ENCODE measurements at regions not wholly inside any gene's neighbourhood (a gene's known extent, or its start where the extent isn't known, plus 50 kb on each side); places are given as distances from the start of the nearest gene placed in this dataset.

DNA sequence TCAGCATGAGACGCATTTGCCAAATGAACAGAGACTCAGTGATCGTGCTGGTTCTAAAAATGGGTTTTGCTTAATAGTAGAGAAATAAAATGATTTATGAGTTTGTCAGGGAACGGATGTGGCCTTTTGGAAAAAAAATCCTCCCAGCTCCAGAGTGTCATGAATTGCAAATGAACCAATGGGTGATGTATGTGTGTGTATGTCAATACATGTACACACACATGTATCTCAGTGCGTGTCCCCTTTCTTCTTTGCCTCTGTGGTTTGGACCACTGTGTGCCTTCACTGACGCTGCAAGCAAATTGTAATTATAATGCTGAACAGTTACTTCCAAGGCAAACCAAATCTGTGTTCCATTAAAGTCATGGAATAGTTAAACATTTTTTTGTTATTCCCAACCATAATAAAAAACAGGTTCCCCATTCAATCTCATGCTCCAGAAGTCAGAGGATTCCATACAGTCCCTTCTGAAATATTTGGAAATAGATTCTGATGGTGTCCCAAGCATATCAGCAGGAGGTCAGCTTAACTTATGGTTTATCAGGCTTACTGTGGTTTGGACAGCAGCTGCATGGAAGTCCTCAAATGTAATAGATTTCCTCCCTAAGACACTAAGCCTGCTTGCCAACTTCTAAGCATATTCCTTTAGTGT is 630.5 kb downstream of the ACTL7B start:
- peaks cover 6% of the 10 kb centered on the region for H3K4me1 ChIP-seq (ENCODE audit: insufficient read depth)
- H3K27ac ChIP-seq = no peak overlapping the region
- WGBS (ENCODE audit: low lambda C conversion rate, missing lambda C conversion rate) = 73% methylated on average over 5 of the region's 5 CpGs
- H3K4me3 ChIP-seq = no peak overlapping the region
- no peak for TF ChIP-seq EZH2 (IDR thresholded peaks at IDR 0.05; ENCODE audit: borderline replicate concordance)
- TF ChIP-seq EZH2phosphoT487 (IDR thresholded peaks at IDR 0.05; ENCODE audit: low read depth, severe bottlenecking, unreplicated experiment) = no peak
- TF ChIP-seq, protein P1, sequence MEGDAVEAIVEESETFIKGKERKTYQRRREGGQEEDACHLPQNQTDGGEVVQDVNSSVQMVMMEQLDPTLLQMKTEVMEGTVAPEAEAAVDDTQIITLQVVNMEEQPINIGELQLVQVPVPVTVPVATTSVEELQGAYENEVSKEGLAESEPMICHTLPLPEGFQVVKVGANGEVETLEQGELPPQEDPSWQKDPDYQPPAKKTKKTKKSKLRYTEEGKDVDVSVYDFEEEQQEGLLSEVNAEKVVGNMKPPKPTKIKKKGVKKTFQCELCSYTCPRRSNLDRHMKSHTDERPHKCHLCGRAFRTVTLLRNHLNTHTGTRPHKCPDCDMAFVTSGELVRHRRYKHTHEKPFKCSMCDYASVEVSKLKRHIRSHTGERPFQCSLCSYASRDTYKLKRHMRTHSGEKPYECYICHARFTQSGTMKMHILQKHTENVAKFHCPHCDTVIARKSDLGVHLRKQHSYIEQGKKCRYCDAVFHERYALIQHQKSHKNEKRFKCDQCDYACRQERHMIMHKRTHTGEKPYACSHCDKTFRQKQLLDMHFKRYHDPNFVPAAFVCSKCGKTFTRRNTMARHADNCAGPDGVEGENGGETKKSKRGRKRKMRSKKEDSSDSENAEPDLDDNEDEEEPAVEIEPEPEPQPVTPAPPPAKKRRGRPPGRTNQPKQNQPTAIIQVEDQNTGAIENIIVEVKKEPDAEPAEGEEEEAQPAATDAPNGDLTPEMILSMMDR (IDR thresholded peaks at IDR 0.05; ENCODE audit: poor library complexity) = no peak
- H3K4me2 ChIP-seq = peak overlapping the region; percentile 12
- H3K9me3 ChIP-seq (ENCODE audit: low read depth) = peaks cover 4% of the 10 kb centered on the region
- H2AFZ ChIP-seq = no peak overlapping the region
- no peaks in the 10 kb centered on the region for H3K27me3 ChIP-seq
- DNase-seq (ENCODE audit: low spot score) = no peak
- H3K9me2 ChIP-seq (replicated peaks; ENCODE audit: insufficient read depth) = no peaks in the 10 kb centered on the region
- H3K79me2 ChIP-seq = no peaks in the 10 kb centered on the region
- no peaks in the 10 kb centered on the region for H4K20me1 ChIP-seq (ENCODE audit: insufficient read depth, poor library complexity, severe bottlenecking)
- H3K36me3 ChIP-seq (replicated peaks; ENCODE audit: insufficient read depth, low read depth) = no peaks in the 10 kb centered on the region

DNA sequence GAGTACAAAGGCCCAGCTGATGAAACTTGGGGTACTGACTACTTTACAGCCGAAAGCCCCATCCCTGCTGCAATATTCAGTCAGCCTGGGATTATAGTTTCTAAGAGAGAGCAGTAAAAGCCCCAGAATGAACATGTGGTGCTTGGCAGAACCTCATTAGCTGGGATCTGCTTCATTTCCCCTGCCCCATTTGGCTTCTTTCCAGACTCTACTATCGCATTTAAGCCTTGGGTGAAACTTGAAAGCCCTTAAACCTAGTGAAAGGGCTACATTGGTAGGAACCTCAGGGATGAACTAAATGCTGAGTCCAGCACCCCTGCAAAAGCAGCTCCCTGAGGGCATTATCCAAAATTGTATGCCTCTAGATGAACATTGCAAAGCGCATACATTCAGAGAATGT is 631.1 kb downstream of the ACTL7B start:
- Histone ChIP-seq H3K9me2 (replicated peaks; ENCODE audit: insufficient read depth) (no peaks in the 10 kb centered on the region), H3K27me3 (no peaks in the 10 kb centered on the region), H3K4me1 (ENCODE audit: insufficient read depth) (peaks cover 6% of the 10 kb centered on the region), H3K27ac (no peak overlapping the region), H2AFZ (no peak overlapping the region), H3K79me2 (no peaks in the 10 kb centered on the region), H4K20me1 (ENCODE audit: insufficient read depth, poor library complexity, severe bottlenecking) (no peaks in the 10 kb centered on the region), H3K36me3 (replicated peaks; ENCODE audit: insufficient read depth, low read depth) (no peaks in the 10 kb centered on the region), H3K4me3 (no peak overlapping the region), H3K9me3 (ENCODE audit: low read depth) (peaks cover 4% of the 10 kb centered on the region), H3K4me2 (peak overlapping the region; percentile 12)
- no peak for DNase-seq (ENCODE audit: low spot score)
- 56% methylated on average over 3 of the region's 3 CpGs for WGBS (ENCODE audit: low lambda C conversion rate, missing lambda C conversion rate)
- no peak for TF ChIP-seq EZH2 (IDR thresholded peaks at IDR 0.05; ENCODE audit: borderline replicate concordance)
- TF ChIP-seq, protein P1 (IDR thresholded peaks at IDR 0.05; ENCODE audit: poor library complexity) = no peak
- TF ChIP-seq EZH2phosphoT487 (IDR thresholded peaks at IDR 0.05; ENCODE audit: low read depth, severe bottlenecking, unreplicated experiment) = no peak

DNA sequence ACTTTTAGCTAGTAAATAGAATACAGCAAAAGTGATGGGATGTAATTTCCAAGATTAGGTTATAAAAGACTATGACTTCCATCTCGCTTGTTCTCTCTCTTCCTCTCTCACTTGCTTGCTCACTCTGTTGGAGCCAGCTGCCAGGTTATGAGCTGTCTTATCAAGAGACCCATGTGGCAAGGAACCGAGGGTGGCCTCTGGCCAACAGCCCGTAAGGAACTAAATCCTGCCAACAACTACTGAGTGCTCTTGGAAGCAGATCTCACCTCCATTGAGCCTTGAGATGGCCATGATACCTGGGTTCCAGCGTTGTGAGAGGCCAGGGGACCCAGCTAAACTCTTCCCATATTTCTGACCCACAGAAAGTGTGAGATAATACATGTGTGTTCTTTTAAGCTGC is 636.1 kb downstream of the ACTL7B start:
- 98% methylated on average over 4 of the region's 4 CpGs for WGBS (ENCODE audit: low lambda C conversion rate, missing lambda C conversion rate)
- Histone ChIP-seq H3K36me3 (replicated peaks; ENCODE audit: insufficient read depth, low read depth) (no peaks in the 10 kb centered on the region), H3K79me2 (no peaks in the 10 kb centered on the region), H4K20me1 (ENCODE audit: insufficient read depth, poor library complexity, severe bottlenecking) (no peaks in the 10 kb centered on the region), H3K9me3 (ENCODE audit: low read depth) (no peaks in the 10 kb centered on the region), H2AFZ (no peak overlapping the region), H3K4me2 (no peak overlapping the region), H3K27me3 (no peaks in the 10 kb centered on the region), H3K27ac (no peak overlapping the region), H3K4me1 (ENCODE audit: insufficient read depth) (peaks cover 3% of the 10 kb centered on the region), H3K9me2 (replicated peaks; ENCODE audit: insufficient read depth) (no peaks in the 10 kb centered on the region), H3K4me3 (no peak overlapping the region)
- no peak for DNase-seq (ENCODE audit: low spot score)
- TF ChIP-seq EZH2phosphoT487 (IDR thresholded peaks at IDR 0.05; ENCODE audit: low read depth, severe bottlenecking, unreplicated experiment) (no peak), EZH2 (IDR thresholded peaks at IDR 0.05; ENCODE audit: borderline replicate concordance) (no peak)
- TF ChIP-seq, protein P1 (IDR thresholded peaks at IDR 0.05; ENCODE audit: poor library complexity) = no peak
